Activated gamma-delta T cell treated with anti-CD3 and anti-CD28 coated beads, Interleukin-2, amount 50 U/mL, for 16 hours (primary cell): ENCODE measurements at regions not wholly inside any gene's neighbourhood (a gene's known extent, or its start where the extent isn't known, plus 50 kb on each side); places are given as distances from the start of the nearest gene placed in this dataset.
"Not testable (repeated sequence)": the region's sequence is repeated elsewhere in the genome, so short reads cannot be mapped to it uniquely, and the experiment has no call there.

ENCODE experiments used
- DNase-seq: peaks from one replicate; pipeline ENCODE4 v3.0.0-alpha.2; 2020; ENCODE audit warnings: low read depth

DNA sequence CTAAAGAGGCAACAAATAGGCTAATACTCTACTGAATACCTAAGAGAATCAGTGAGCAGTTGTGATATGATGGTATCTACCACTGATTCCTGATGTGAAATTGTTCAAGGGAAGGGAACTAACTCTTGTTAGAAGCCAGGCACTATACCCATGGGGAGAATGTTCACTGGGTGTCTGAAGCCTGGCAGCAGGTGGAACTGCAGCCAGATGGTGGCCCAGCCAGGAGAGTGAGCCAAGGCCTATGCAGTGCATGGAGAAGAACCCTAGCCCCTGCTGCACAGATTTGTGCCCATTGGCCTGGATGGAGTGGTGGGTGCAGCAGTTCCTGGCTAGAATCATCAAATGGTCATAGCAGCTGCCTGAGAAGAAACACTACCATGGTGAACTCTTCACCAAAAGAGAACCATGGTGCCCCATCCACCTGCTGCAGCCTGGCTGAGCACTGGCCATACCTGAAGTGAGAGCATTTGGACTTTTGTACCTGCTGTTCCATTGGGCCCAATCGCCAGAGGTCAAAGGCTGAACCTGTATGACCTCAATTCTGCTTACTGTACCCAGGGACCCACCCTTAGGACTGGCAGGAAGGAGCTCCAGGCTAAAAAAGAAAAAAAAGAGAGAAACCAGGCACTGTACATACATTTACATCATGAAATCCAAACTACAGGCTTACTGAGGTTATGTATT, 118.8 kb upstream of the IVNS1ABP start:
- no peak for DNase-seq

DNA sequence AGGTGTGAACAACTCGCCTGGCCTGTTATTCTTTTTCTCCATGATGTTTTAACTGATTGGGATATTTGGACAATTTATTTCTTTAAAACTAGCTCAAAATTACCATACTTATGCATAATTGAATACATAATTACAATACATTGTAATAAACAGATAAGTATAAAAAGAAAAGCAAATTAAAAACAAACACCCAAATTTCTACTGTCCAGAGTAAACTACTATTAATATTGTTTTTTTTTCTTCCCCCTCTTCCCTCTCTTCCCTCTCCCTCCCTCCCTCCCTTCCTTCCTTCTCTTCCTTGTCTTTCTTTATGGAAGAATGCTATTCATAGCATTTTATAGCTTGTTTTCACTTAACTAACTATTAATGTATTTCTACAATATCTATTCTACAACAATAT, 117.7 kb upstream of the IVNS1ABP start:
- DNase-seq = no peak

DNA sequence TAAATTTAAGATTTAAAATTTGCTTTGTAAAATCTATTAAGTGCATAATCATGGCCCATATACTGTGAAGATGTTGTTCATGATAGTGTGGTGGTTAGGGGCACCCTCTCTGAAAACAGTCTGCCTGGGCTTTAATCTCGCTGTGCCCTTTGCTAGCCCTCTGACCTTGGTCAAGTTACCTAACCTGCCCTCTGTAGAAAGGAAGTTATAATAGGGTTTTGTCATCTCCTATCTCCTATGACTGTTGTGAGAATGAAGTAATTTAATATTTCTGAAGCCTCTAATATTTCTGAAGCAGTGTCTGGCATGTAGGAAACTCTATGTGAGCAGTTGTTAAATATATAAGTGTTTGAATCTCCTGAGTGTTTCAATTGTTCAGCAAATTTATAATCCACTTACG, 116.6 kb upstream of the IVNS1ABP start:
- no peak for DNase-seq

DNA sequence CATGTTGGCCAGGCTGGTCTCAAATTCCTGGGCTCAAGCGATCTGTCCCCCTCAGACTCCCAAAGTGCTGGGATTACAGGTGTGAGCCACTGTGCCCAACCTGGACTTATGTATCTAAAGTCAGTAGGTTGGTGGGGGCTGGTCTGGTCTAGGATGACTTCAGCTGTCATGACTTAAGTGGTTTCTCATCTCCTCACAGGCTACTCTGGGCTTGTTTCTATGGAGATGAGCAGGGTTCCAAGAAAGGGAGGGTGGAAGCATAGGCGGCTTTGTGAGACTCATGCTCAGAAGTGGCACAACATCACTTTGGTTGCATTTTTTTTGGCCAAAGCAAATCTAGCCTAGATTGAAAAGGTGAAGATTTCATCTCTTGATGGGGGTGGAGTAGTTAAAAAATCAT, 115.9 kb upstream of the IVNS1ABP start:
- DNase-seq = no peak

DNA sequence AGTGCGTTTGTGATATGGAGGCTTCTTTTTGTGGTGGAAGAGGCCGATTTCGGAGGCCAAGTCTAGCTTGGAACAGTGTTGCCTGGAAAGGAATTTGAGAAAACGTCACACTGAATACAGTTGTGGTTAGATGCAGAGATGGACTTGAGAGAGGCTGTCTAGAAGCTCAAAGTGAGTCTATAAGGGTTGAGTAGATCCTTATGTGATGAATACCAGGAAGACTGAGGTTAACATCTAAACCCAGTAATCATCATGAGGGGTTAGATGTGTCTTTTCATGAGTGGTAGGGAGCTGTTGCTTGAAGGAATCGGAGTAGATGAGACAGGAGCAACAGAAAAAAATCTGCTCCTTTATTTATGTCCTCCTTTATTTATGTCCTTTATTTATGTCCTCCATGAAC, 114.6 kb upstream of the IVNS1ABP start:
- no peak for DNase-seq

DNA sequence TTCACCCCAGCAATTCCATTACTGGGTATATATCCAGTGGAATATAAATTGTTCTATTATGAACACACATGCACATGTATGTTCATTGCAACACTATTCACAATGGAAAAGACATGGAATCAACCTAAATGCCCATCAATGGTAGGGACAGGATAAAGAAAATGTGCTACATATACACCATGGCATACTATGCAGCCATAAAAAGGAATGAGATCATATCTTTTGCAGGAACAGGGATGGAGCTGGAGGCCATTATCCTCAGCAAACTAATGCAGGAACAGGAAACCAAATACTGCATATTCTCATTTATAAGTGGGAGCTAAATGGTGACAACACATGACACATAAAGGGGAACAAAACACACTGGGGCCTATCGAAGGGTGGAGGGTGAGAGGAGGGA, 112.6 kb upstream of the IVNS1ABP start:
- DNase-seq = not testable (repeated sequence)

DNA sequence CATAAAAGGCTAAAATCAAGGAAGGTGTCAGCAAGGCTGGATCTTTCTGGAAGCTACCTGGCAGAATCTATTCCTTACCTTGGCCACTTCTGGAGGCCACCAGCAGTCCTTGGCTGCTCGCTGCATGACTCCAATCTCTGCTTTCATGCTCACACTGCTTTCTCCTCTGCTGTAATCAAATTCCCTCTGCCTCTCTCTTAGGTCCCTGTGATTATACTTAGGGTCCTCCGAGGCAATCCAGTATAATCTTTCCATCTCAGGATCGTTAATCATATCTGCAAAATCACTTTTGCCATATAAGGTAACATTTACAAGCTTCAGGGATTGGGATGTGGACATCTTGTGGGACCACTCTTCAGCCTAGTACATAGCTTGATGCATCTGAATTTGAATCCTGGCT, 110.7 kb upstream of the IVNS1ABP start:
- no peak for DNase-seq

DNA sequence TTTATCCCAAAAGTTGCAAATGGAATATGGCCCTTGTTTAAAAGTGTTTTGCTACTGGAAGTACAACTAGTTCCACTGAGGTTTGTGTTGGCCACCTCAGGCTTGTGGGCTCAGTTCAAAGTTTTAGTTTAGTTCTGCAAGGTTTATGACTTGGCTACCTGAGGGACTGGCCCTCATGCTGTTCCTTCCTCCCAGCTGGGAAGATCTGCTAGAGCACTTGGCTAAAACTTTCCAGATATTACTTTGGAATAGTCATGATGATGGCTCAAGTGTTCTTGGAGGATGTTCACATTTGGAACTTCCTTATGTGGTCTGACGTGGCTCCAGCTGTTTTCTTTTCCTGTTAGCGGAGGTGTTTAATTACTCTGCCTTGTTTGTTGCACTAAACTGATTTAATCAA, 110.2 kb upstream of the IVNS1ABP start:
- DNase-seq = no peak

DNA sequence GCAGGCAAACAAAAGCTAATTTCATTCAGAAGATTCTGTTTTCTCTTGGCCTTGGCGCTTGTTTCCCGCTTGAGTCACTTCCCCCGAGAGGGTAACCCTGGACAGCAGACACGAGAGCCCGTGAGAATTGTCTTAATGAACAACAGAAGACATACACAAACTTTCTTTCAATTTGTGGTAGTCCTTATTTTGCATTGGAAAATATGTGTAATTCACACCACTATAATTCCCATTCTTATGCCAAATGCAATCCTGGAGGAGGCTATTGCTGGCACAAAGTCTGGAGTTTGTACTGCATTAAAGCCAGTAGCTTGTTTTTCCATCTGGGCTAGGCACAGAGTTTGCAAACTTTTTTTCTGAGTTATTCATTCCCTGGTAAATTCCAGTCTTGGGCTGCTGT, 109.8 kb upstream of the IVNS1ABP start:
- DNase-seq = no peak

DNA sequence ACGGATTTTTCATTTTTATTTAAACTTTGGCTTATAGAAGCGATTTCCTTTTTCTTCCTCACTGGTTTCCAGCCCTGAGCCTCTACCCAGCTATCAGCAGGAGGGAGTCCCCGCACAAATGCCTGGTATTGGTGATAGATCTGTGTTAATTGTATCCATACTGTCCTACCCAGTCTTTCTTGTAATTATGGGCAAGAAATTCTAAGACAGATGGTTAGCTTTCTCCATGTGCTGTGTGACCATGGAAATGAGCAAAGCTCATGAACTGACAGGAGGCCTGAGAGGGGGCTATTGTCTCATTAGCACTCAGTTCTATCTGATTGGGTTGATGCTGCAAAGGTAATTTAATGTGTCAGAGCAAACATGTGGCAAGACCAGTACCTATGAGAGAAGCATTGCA, 108.1 kb upstream of the IVNS1ABP start:
- no peak for DNase-seq

DNA sequence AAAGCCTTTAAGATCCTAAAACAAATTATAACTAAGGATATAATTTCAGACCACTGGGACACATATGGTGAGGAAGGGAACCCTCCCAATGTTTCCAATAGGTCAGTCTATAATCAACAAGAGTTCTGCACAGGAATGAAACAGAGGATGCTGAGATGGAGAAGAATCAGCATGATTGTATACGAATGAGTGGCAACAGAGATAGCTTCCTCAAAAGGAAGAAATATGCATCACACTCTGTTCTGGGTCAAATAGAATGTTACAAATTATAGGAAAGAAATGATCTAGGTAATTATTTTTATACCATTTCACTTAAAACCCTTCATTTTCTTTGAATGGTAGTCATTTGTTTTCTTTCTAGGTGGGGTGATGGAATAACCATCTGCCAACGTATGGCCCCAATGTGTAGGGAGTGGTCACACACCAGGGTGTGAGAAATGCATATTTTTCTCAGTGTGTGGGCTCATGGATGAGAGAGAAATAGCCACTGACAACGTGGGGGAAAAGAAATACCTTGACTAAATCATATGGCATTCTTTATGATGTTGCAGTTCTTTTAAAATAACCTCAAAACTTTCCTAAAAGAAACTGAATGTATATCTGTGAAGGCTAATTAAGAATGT, 104.6 kb upstream of the IVNS1ABP start:
- no peak for DNase-seq

DNA sequence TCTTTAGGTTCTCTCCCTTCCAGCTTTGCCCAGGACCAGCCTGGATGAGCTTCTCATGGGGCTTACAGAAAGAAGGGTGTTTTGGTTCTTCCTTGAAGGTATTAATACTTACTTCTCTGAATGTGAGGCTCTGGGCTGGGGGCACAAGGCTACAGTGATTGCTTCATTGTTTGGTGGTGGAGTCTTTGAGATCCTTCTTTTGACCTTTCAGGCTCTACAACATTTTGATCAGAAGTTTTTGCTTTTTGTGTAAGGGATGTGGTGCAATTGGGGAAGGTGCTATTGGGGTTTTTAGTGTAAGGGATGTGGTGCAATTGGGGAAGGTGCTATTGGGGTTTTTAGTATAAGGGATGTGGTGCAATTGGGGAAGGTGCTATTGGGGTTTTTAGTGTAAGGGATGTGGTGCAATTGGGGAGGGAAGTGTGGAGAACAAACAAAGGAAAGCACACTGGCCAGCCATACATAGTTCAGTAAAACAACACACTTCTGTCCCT, 103.6 kb upstream of the IVNS1ABP start:
- DNase-seq = no peak

DNA sequence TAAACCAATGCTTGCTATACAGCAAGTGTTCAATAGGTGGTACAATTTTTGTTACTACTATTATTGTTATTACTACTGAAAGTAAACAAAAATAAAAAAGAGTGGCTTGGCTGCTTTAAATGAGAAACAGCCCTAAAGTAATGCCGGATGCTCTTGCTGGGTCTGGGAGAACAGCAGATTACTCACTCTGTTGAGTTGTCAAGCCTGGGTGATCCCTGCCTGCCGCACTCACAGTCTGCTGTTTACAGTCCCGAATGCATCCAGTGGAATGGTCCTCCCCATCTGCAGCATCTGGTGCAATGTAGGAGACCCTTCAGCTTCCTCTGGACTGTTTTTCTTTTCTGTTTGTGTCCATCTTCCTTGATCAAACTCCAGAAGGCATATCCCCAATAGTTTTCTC, 102.7 kb upstream of the IVNS1ABP start:
- DNase-seq = no peak

DNA sequence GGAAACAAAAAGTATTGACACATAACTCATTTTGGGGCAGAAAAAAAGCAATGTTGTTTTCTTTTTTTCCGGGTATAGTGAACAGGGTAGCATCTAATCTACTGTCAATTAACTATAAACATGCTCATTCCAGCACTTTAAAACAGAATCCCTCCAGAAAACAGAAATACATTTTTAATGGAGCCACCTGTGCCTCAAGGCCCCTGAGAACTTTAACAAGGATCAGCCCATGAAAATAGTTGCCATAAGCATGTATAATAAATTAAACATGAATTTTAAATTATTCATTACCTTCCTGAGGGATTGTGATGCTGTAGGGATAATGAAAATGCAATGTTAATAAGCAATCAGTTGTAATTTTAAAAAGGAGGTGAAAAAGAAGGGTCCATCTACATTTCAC, 101.4 kb upstream of the IVNS1ABP start:
- DNase-seq = no peak

DNA sequence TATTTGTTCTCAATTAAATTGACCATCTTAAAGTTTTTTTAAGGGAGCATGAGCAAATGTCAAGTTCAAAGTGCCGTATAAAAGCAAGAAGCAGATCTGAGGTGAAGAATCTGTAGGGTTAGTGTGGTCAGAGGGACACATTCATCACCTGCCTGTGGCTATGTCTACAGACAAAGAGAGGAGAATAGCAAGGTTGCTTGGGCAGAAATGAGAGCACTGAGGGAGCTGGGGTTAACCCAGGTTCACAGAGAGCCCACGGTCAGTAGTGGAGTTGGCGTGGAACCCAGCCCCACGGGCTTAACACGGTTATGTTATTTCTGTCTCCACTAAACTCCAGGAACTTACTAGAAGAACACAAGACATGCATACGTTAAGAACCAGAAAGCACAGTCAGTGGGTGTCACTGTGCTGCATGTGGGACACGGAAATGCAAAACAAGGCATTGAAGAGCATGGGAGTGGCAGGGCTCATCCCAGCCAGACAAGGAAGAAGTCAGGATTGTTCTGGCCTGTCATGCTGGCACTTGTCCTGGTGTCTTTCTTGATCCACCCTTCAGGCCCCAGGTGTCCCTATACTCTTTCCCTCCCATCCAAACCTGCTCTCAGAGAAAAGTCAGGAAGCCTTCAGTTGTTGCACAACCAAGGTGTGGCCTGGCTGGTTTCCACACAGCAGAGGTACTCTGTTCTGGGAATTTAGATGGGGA, 95.5 kb upstream of the IVNS1ABP start:
- DNase-seq = no peak

DNA sequence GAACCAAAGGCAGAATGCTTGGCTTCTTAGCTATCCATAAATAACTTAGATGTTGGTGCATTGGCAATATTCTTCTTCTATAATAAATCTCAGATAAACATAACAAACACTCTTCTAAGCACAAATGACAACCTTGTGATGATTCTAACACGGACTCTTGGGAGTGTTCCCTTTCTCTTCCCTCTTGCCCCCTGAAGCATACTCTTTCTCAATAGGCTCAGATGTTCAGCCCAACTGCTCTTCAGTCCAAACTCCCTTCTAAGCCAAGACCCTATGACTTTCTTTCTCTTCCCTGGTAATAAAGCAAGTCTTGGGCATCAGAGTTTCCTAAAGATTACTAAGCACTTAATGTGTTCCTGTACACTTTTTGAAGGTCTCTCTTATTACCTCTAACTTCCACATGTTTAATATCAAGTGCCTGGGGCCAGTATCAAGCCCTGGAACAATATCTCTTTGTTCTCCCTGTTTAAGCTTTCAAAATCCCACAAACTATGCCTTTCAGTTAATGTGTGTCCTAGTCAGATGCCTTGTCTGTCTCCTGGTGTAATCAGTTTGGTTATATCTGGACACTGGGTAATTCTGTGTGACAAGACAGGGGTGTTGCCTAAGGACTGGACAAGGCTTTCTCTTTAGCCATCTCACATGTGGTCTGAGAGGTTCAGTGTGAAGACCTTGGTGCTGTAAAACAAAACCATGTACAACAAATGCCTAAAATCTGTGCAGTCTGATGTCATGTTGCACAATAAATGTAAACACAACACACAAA, 92.9 kb upstream of the IVNS1ABP start:
- no peak for DNase-seq

DNA sequence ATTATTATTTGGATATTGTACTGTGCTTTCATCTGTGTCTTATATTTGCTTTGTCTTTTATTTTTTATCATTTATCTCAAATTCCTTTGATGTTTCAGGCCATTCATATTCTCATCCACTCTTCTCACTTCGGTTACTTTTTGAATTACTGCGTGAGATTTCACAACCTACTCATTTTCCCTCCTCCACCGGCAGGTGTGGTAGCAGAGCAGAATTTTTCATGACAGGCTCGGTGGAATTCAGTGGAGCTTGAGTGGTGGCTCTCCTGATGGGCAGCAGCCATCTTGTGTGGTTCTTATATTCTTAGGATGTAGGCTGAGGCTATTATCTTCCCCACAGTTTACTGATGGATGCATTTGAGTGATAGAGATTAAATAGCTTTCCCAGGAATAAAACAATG, 92.3 kb upstream of the IVNS1ABP start:
- DNase-seq = no peak

DNA sequence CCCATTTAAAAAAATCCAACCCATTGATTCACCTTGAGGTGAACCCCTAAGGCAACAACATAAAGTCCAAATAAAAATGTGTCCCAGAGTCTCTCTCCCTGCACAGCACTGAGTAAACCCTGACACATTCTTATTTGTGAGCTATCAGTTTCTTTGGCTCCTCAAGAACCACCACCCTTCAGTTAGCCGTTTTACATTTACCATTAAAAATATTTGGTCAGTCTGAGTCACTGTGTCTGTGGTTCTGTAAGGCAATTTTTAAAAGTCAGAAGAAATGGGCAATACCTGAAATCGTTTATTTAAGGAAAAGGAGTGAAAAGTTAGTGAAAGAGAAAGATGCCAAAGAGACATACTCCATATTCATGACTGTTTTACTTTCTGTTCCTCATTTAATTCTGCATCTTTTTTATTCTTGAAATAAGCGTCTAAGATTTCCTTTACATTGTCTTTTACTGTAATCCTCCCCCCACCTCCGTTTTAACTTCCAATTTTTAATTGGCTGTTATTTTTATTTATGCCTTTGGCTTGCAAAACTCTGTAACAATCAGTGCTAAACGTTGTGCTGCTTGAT, 91.7 kb upstream of the IVNS1ABP start:
- DNase-seq = no peak

DNA sequence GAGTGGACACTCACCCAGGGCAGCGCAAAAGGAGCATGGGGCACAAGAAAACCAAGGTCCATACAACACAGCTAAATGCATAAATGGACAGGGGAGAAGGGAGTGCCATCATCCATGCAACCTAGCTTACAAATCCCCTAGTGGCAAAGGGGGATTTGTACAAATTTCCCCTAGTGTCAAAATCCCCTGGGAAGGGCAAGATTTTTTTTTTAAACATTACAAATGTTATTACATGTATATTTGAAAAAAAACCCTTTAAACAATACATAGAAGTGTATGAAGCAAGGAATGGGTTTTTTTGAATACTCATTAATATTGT, 89.6 kb upstream of the IVNS1ABP start:
- DNase-seq = no peak

DNA sequence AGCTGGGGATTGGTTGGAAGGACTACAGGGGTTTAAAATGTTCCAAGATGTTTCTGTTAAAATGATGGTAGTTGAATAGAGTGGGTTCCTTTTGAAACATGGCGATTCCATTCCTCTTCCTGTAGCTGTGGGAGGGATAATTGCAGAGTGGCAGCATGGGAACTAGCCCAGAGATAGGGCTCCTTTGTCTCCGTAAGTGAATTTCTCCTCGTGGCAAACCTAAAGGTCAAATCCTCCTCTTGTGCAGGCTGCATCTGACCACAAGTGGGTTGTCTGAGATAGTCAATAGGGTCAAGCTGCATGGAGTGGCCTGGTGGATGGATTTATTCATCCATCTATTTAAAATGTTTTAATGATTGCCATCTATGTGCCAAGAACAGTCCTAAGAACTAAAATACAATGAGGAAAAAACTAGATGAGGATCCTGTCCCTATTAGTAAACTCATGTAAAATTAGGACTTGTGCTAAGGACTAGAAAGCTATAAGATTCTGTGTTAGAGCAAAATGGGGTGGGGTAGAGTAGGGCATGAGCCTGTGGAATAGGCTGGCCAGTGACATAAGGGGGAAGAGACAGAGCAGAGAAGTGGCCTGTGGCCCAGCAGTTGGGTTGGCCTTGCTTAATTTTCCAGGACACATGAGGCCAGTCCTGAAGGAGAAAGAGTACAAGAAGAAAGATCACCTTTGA, 89.1 kb upstream of the IVNS1ABP start:
- DNase-seq = no peak

DNA sequence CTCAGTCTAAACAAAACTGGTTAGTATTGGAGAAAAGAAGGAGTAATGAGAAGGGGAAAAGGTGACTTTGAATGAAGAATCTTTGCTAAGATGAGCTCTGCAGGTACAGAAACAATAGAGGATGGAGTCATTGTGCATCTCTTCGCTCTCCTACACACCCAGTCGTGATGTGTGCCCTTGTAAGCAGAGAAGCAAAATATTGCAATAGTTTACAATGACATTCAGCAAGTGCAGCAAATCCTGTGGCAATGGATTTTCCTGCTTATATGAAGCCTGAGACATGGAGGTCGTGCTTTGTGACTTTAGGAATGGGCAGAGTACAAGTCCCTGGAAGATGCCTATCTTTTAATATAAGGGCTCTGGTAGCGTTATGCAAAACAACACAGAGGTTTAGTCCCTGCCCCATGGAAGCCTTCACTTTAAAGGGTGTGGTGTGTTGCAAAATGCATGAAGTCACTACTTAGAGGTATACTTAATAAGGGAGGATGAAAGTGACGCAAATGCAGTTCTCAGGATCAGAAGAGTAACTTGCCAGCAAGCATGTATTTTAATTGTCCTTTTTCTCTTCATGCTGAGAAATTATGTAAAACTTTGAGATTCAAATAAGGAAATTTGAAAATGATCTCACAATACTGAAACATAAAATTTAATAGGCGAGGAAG, 88.0 kb upstream of the IVNS1ABP start:
- DNase-seq = no peak
